Gastroesophageal sphincter (tissue), 4 donors: ENCODE measurements at regions not wholly inside any gene's neighbourhood (a gene's known extent, or its start where the extent isn't known, plus 50 kb on each side); places are given as distances from the start of the nearest gene placed in this dataset.

Experiments used
- ATAC-seq: fragments of 150-250 bp; one replicate; pipeline ENCODE4 v1.9.1; 2016; ENCODE audit warnings: mild to moderate bottlenecking, moderate library complexity
- H3K27ac ChIP-seq, 4 donors: fragments of 200-600 bp; sonication (generic) in 3 of 4; 1 replicate in 3 of 4; 2 replicates in 1 of 4; pipeline ENCODE4 v1.5.1; 2016 to 2019
- H3K27me3 ChIP-seq: fragments of 200-600 bp; sonication (generic); one replicate; pipeline ENCODE4 v1.5.1; 2019
- H3K36me3 ChIP-seq, 2 donors: fragments of 200-600 bp; sonication (generic); one replicate each; pipeline ENCODE4 v1.5.1; 2019; ENCODE audit warnings: control low read depth in 1 of 2
- H3K4me1 ChIP-seq, 3 donors: fragments of 200-600 bp; sonication (generic); 1 replicate in 2 of 3; 2 replicates in 1 of 3; pipeline ENCODE4 v1.5.1; 2016 to 2019; ENCODE audit warnings: control low read depth in 2 of 3
- H3K4me3 ChIP-seq, 2 donors: fragments of 200-600 bp; sonication (generic); one replicate each; pipeline ENCODE4 v1.5.1; 2019; ENCODE audit warnings: mild to moderate bottlenecking in 1 of 2, moderate library complexity in 1 of 2
- H3K9me3 ChIP-seq, 3 donors: fragments of 200-600 bp; sonication (generic); one replicate each; pipeline ENCODE4 v1.5.1; 2017 to 2019; ENCODE audit warnings: control low read depth in 2 of 3
- CTCF ChIP-seq, 4 experiments: fragments of 200-600 bp in 2 of 4; fragments of 450-650 bp in 2 of 4; sonication (generic) in 1 of 4; IDR thresholded peaks; one replicate each; pipeline ENCODE4 v1.5.1; 2017 to 2019; ENCODE audit warnings: antibody characterized with exemption in 4 of 4, mild to moderate bottlenecking in 2 of 4, moderate library complexity in 2 of 4
- EP300 ChIP-seq: sonication (generic); formaldehyde crosslinking; IDR thresholded peaks from one replicate; pipeline ENCODE4 v1.6.1; 2017; ENCODE audit warnings: antibody characterized with exemption, mild to moderate bottlenecking
- POLR2A ChIP-seq, 2 donors: fragments of 450-650 bp; IDR thresholded peaks; one replicate each; pipeline ENCODE4 v1.6.1; 2017; ENCODE audit warnings: antibody characterized with exemption in 2 of 2, mild to moderate bottlenecking in 2 of 2, moderate library complexity in 1 of 2
- POLR2AphosphoS5 ChIP-seq: sonication (generic); formaldehyde crosslinking; IDR thresholded peaks from one replicate; pipeline ENCODE4 v1.6.1; 2017; ENCODE audit warnings: antibody characterized with exemption
- WGBS, 2 donors: methylation state at CpG; one replicate each; pipeline ENCODE4 v1.1.5; 2018; ENCODE audit warnings: low coverage in 1 of 2; 5-methylcytosine and 5-hydroxymethylcytosine counted together

DNA sequence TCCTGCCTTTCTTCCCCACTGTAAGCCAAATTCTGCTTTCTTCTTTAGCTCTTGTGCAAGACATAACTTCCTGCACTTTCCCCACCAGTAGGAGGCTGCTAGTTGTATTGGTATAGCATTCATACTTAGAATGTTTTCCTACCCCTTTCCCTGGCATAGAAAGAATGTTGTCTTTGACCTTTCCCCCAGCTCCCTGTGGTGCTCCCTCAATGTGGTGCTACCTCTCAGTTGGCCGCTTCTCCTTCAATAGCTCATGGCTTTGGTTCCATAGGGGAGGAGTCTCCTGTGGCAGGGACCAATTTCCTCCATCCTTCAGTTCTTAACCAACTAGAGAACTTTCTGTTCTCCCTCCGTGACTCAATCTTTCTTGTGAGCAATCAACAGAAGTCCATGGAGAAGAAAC lies 67.5 kb upstream of the AKAP13 start:
- no peak for ATAC-seq
- H3K36me3 ChIP-seq: no peaks in the 10 kb centered on the region
- no peaks in the 10 kb centered on the region for H3K4me1 ChIP-seq
- H3K4me3 ChIP-seq: no peak overlapping the region
- 69 to 80% methylated on average over 1 to 2 of the region's 2 CpGs for WGBS, 2 donors
- TF ChIP-seq EP300: no peak
- TF ChIP-seq CTCF (IDR thresholded peaks at IDR 0.05): no peak
- no peak for TF ChIP-seq POLR2A (IDR thresholded peaks at IDR 0.05)
- no peak for TF ChIP-seq POLR2AphosphoS5
- no peaks in the 10 kb centered on the region for H3K9me3 ChIP-seq
- no peaks in the 10 kb centered on the region for H3K27me3 ChIP-seq
- H3K27ac ChIP-seq: no peak overlapping the region

DNA sequence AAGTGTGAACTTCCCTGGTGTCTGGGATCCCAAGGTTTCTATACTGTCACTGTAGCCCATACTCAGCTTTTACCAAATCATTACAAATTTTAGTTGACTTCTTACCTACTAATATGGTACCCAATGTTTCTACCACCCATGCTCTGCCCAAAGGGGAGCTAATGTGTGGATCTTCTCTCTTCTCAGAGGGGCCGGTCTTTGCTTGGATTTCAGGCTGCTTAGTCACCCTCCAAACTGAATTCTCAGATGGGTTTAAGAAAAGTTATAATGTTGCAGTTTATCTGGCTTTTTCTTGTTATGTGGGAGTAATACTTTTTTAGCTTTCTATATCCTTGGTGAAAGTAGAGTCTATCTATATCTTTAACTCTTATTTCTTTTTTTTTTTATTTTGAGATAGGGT lies 67.1 kb upstream of the AKAP13 start:
- no peaks in the 10 kb centered on the region for H3K4me1 ChIP-seq
- no peak overlapping the region for H3K27ac ChIP-seq
- 80 to 100% methylated on average over 1 of the region's 1 CpG for WGBS, 2 donors
- H3K9me3 ChIP-seq: no peaks in the 10 kb centered on the region
- H3K27me3 ChIP-seq: no peaks in the 10 kb centered on the region
- H3K36me3 ChIP-seq: no peaks in the 10 kb centered on the region
- no peak for ATAC-seq
- no peak for TF ChIP-seq CTCF (IDR thresholded peaks at IDR 0.05)
- no peak for TF ChIP-seq POLR2A (IDR thresholded peaks at IDR 0.05)
- no peak for TF ChIP-seq POLR2AphosphoS5
- no peak for TF ChIP-seq EP300
- H3K4me3 ChIP-seq: no peak overlapping the region

GRCh38 chr15:85314146-85314545 lies 66.3 kb upstream of the AKAP13 start:
- TF ChIP-seq CTCF (IDR thresholded peaks at IDR 0.05) (no peak), EP300 (no peak), POLR2A (IDR thresholded peaks at IDR 0.05) (no peak), POLR2AphosphoS5 (no peak)
- no peak overlapping the region for H3K4me3 ChIP-seq
- H3K27ac ChIP-seq: no peak overlapping the region
- ATAC-seq: no peak
- H3K27me3 ChIP-seq: no peaks in the 10 kb centered on the region
- no peaks in the 10 kb centered on the region for H3K36me3 ChIP-seq
- no peaks in the 10 kb centered on the region for H3K9me3 ChIP-seq
- no peaks in the 10 kb centered on the region for H3K4me1 ChIP-seq
- WGBS, 2 donors: 95 to 98% methylated on average over 3 of the region's 3 CpGs

DNA sequence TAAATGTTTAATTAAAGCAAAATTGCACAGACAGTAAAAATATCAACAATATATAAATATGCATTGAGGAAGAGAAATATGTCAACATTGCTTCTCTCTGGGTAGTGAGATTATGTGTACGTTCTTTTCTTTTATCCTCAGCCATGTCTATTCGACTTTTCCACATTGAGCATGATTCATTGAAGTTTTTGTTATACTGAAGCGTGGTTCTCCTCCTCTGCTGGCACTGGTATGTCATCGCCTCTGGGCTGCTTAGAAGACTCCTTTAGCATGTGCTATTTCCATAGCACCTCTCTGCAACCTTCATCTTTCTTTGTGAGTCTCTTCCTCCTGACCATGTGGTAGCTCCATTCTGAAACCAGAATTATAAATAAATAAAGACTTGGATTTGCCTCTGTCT lies 65.8 kb upstream of the AKAP13 start:
- no peak overlapping the region for H3K4me3 ChIP-seq
- ATAC-seq: no peak
- WGBS, 2 donors: 52 to 85% methylated on average over 4 of the region's 4 CpGs
- TF ChIP-seq POLR2AphosphoS5: no peak
- no peak for TF ChIP-seq CTCF (IDR thresholded peaks at IDR 0.05)
- no peak for TF ChIP-seq EP300
- no peak for TF ChIP-seq POLR2A (IDR thresholded peaks at IDR 0.05)
- no peaks in the 10 kb centered on the region for H3K36me3 ChIP-seq
- H3K9me3 ChIP-seq: no peaks in the 10 kb centered on the region
- no peaks in the 10 kb centered on the region for H3K4me1 ChIP-seq
- H3K27ac ChIP-seq: no peak overlapping the region
- H3K27me3 ChIP-seq: no peaks in the 10 kb centered on the region

- ATAC-seq: no peak
Measured at GRCh38 chr15:85316244-85316934, 64.0 kb upstream of the AKAP13 start.

More at GRCh38 chr15:85316244-85316934, 64.0 kb upstream of the AKAP13 start:
- Histone ChIP-seq H3K36me3 (no peaks in the 10 kb centered on the region), H3K4me3 (no peak overlapping the region), H3K4me1 (no peaks in the 10 kb centered on the region), H3K9me3 (no peaks in the 10 kb centered on the region), H3K27me3 (no peaks in the 10 kb centered on the region), H3K27ac (no peak overlapping the region)
- 62 to 72% methylated on average over 8 of the region's 8 CpGs for WGBS, 2 donors
- TF ChIP-seq EP300: no peak
- no peak for TF ChIP-seq POLR2A (IDR thresholded peaks at IDR 0.05)
- TF ChIP-seq POLR2AphosphoS5: no peak
- no peak for TF ChIP-seq CTCF (IDR thresholded peaks at IDR 0.05)
